ENCODE measurements at regions not wholly inside any gene's neighbourhood (a gene's known extent, or its start where the extent isn't known, plus 50 kb on each side); places are given as distances from the start of the nearest gene placed in this dataset.
"Not testable (repeated sequence)": the region's sequence is repeated elsewhere in the genome, so short reads cannot be mapped to it uniquely, and the experiment has no call there.

- in situ Hi-C loops (cut with HindIII; ENCODE audit: low sequenced_read_pairs) = no loop called here
These were observed 836.5 kb upstream of the SEMA6D start for GRCh38 chr15:46880791-46881190.

DNA sequence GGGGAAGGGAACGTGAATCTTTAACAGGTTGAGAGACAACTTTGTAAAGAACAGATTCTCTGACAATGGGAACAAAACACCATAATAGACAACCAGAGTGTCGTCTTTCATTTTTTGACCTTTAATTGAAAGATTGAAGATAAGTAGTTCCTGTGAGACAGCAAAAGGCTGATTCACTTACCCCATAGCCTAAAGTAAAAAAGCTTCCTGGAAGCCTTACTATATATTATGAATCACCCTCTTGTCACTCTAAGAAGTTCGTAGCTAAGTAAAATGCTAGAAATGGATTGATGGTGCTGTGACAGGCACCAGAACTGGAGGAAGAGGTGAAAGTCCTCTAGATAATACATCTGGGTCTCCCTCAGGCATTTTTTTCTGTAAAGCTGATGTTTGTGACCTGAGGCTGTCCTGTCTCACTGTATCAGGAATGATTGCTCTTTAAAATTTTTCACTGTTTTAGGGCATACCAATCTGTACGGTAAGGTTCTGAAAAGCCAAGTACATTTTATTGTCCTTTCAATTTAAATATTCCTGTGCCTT is 824.6 kb upstream of the SEMA6D start:
- in situ Hi-C loops (cut with HindIII; ENCODE audit: low sequenced_read_pairs) = no loop called here

DNA sequence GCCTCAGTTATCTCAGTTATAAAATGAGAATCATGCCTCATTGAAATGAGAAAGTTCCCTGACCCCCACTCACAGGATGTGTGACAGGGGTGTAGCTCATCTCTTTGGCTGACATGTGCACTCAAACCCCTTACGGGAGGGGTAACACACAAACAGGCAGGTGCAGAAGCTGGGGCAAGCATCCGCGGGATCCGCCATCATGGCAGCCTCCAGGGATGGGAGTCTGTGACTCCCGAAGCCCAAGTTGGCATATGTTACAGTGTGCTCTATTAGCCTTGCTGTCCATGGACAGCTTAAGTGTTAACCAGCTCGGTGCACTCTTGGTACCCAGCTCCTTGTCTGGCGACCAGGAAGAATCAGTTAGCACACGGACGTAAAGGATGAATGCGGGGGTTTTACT is 822.7 kb upstream of the SEMA6D start:
- in situ Hi-C loops (cut with HindIII; ENCODE audit: low sequenced_read_pairs) = no loop called here

DNA sequence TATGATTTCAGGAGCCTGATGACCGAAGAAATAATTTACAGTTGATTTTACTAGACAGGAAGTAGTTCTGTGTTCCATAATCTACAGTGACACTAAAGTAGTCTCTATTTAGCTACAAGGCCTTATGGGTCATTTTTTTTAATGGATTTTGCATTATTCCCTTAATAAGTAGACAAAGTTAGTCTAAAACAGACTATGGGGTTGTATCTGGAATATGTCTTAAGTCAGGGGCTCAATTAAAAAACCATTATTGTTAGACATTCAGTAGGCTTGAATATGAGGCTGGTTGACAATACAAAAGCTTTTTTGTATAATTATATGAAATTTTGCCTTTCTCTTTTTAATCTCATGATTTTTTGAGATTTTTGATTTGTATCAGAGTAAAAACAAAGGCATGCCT is 820.0 kb upstream of the SEMA6D start:
- in situ Hi-C loops (cut with HindIII; ENCODE audit: low sequenced_read_pairs) = no loop called here

DNA sequence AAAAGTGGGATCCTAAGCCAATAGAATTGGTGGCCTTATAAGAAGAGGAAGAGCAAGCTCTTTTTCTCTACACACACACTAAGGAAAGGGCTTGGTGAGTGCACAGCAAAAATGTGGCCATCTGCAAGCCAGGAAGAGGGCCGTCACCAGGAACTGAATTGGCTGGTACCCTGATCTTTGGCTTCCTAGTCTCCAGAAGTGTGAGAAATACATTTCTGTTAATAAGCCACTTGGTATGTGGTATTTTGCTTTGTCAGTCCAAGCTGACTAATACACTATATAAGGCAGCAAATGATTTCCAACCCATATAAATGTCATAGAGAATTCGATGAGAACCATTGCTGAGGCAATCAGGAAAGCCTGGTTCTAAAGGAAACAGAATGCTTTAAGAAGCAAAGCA is 816.3 kb upstream of the SEMA6D start:
- in situ Hi-C loops (cut with HindIII; ENCODE audit: low sequenced_read_pairs) = no loop called here

- in situ Hi-C loops (cut with HindIII; ENCODE audit: low sequenced_read_pairs) = no loop called here
These were observed 799.5 kb upstream of the SEMA6D start for GRCh38 chr15:46917721-46918252.

- in situ Hi-C loops (cut with HindIII; ENCODE audit: low sequenced_read_pairs) = no loop called here
These were observed 798.7 kb upstream of the SEMA6D start for GRCh38 chr15:46918462-46919140.

DNA sequence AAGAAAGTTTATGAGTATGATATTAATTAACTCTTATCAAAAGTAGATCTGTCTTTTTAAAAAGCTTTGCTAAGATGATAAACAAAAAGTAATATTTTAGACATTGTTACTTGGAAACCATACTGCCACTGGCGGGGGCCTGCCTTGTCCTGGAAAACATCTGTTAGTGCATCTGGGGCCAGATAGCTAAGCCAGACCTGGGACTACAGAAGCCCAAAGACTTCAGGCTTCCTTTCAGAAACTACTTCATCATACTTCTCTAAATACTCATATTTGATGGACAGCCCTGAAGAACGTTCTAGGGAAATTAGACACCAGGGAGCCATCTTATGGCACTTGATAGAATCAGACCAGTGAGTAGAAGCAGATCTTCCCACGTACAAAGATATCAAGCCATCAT is 795.4 kb upstream of the SEMA6D start:
- in situ Hi-C loops (cut with HindIII; ENCODE audit: low sequenced_read_pairs) = loop anchor here (5.0 kb wide), 1 partner anchor 75 kb away; no protein-coding TSS in a partner anchor

GRCh38 chr15:46930426-46930825 is 786.9 kb upstream of the SEMA6D start:
- in situ Hi-C loops (cut with HindIII; ENCODE audit: low sequenced_read_pairs) = no loop called here

GRCh38 chr15:46933332-46933731 is 784.0 kb upstream of the SEMA6D start:
- in situ Hi-C loops (cut with HindIII; ENCODE audit: low sequenced_read_pairs) = no loop called here

DNA sequence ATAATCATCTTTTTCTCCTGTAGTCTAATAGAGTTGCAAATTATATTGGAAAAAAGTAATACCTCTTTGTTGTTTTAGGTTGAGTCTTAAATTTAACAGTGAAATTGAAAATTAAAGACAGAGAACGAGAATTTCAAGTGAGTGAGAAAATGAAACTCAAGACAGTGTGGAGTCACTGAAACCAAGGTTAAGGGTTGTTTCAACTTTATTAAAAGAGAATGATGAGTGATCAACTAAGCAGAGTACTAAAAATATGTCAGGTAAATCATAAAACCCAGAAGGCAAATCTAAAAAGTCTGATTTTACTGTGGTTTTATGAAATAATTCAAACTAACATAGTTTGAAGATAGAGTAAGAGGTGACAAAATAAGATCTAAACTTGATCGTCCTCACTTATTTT is 782.5 kb upstream of the SEMA6D start:
- in situ Hi-C loops (cut with HindIII; ENCODE audit: low sequenced_read_pairs) = no loop called here

GRCh38 chr15:46938169-46938568 is 779.1 kb upstream of the SEMA6D start:
- in situ Hi-C loops (cut with HindIII; ENCODE audit: low sequenced_read_pairs) = no loop called here

- in situ Hi-C loops (cut with HindIII; ENCODE audit: low sequenced_read_pairs) = no loop called here
These were observed 776.1 kb upstream of the SEMA6D start for GRCh38 chr15:46941241-46941640.

GRCh38 chr15:46946953-46947352 is 770.4 kb upstream of the SEMA6D start:
- in situ Hi-C loops (cut with HindIII; ENCODE audit: low sequenced_read_pairs) = no loop called here

GRCh38 chr15:46955576-46955975 is 761.7 kb upstream of the SEMA6D start:
- in situ Hi-C loops (cut with HindIII; ENCODE audit: low sequenced_read_pairs) = no loop called here

- in situ Hi-C loops (cut with HindIII; ENCODE audit: low sequenced_read_pairs) = no loop called here
These were observed 760.8 kb upstream of the SEMA6D start for GRCh38 chr15:46956456-46956855.

- in situ Hi-C loops (cut with HindIII; ENCODE audit: low sequenced_read_pairs) = no loop called here
These were observed 760.4 kb upstream of the SEMA6D start for GRCh38 chr15:46956881-46957280.

GRCh38 chr15:46960581-46960980 is 756.7 kb upstream of the SEMA6D start:
- in situ Hi-C loops (cut with HindIII; ENCODE audit: low sequenced_read_pairs) = no loop called here

- in situ Hi-C loops (cut with HindIII; ENCODE audit: low sequenced_read_pairs) = no loop called here
These were observed 755.5 kb upstream of the SEMA6D start for GRCh38 chr15:46961795-46962194.

- in situ Hi-C loops (cut with HindIII; ENCODE audit: low sequenced_read_pairs) = not testable (repeated sequence)
These were observed 729.2 kb upstream of the SEMA6D start for GRCh38 chr15:46988055-46988454.

DNA sequence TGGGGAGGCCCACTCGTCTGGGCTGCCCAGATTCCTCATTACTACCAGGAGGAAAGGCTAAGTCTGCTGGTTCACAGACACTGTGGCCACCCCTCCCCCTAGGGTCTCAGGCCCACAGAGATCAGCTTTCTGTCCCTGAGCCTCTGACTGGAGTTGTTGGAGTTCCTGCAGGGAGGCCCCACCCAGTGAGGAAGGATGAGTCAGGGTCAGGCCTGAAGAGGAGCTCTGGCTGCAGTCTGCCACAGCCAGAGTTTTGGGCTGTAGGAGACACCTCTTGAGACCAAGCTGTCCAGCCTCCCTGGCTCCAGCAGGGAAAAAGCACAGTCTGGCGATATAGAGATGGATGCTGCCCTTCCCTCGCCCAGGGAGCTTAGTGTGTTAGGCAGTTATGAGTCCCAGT is 720.9 kb upstream of the SEMA6D start:
- in situ Hi-C loops (cut with HindIII; ENCODE audit: low sequenced_read_pairs) = no loop called here

- in situ Hi-C loops (cut with HindIII; ENCODE audit: low sequenced_read_pairs) = no loop called here
These were observed 719.8 kb upstream of the SEMA6D start for GRCh38 chr15:46997501-46997900.

DNA sequence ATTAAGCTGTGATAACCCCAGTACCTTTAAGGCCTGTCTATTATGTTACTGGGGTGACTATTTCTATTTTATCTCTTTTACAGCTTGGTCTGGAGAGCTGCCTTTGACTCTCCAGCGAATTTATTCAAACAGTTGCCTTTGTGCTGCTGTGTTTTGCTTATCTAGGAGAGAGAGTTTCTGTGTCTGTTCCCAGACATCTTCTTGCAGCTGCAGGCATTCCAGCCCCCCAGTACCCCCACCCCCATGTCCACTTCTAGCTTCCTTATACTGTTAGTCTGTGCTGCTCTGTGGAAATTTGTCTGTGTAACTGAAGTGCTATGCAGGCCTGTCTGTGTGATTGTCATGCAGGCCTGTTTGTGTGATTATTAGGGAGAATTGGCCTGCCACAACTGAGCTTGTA is 713.7 kb upstream of the SEMA6D start:
- in situ Hi-C loops (cut with HindIII; ENCODE audit: low sequenced_read_pairs) = no loop called here
